ENCODE measurements at regions not wholly inside any gene's neighbourhood (a gene's known extent, or its start where the extent isn't known, plus 50 kb on each side); places are given as distances from the start of the nearest gene placed in this dataset.

DNA sequence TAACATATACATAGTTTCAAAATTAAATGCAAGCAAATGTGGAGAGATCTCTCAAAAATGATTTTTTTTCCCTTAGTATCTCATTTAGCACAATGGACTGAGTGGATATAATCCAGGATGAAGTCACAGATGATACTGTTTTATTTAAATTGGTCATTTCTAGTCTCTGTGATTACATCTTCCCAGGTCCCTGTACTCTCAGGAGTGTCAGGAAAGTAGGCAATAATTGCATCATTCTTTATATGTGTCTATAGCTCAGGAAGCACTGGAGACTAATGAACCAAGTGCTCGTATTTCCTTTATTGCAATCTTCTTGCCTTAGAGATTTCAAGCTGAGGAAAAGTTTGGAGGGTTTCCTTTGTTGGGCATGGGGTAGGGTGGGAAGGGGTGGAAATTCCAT lies 309.4 kb upstream of the THRB start:
- Histone ChIP-seq H2BK15ac (ENCODE audit: low read length) (no peak overlapping the region), H2BK120ac (replicated peaks; ENCODE audit: low read depth, low read length) (no peak overlapping the region), H3K4me1 (replicated peaks in 1 of 4; ENCODE audit: control insufficient read depth in 3 of 4, insufficient read depth in 4 of 4, low read length in 3 of 4) (peaks cover 0 to 5% (median 0%) of the 10 kb centered on the region in 4 experiments; a peak in 2 of 7 replicates), H3K36me3 (ENCODE audit: control insufficient read depth in 2 of 4, insufficient read depth in 4 of 4, low read length in 3 of 4) (no peaks in the 10 kb centered on the region), H4K8ac (ENCODE audit: extremely low read depth, insufficient read depth, low read length) (no peak overlapping the region), H4K5ac (ENCODE audit: insufficient read length, low read depth, low read length) (no peak overlapping the region), H3K9ac (replicated peaks in 1 of 4; ENCODE audit: extremely low read depth in 1 of 4, low read depth in 3 of 4, low read length in 3 of 4) (no peak overlapping the region), H3K79me2 (ENCODE audit: control insufficient read depth in 1 of 2, insufficient read depth in 2 of 2, low read length in 2 of 2) (no peaks in the 10 kb centered on the region), H3K18ac (ENCODE audit: extremely low read depth, low read length) (no peak overlapping the region), H4K20me1 (replicated peaks in 1 of 2; ENCODE audit: control insufficient read depth in 1 of 2, insufficient read depth in 2 of 2, low read length in 2 of 2) (no peaks in the 10 kb centered on the region), H2AK5ac (ENCODE audit: low read depth, low read length) (no peak overlapping the region), H3K14ac (ENCODE audit: insufficient read length) (no peak overlapping the region), H2BK20ac (ENCODE audit: low read length) (no peak overlapping the region), H2BK5ac (ENCODE audit: low read depth, low read length) (no peak overlapping the region), H3K27me3 (replicated peaks in 1 of 4; ENCODE audit: control insufficient read depth in 3 of 4, extremely low read depth in 1 of 4, insufficient read depth in 3 of 4, low read length in 3 of 4) (no peaks in the 10 kb centered on the region), H2AFZ (ENCODE audit: low read length) (no peak overlapping the region), H4K91ac (replicated peaks; ENCODE audit: insufficient read length, low read length) (no peak overlapping the region), H3K79me1 (ENCODE audit: low read depth, low read length) (no peaks in the 10 kb centered on the region), H3K4me3 (ENCODE audit: extremely low read depth in 1 of 4, insufficient read depth in 2 of 4, low read depth in 3 of 4, low read length in 4 of 4) (no peak overlapping the region), H3K9me3 (ENCODE audit: insufficient read depth in 2 of 2, low read depth in 1 of 2, low read length in 1 of 2) (no peaks in the 10 kb centered on the region), H3K4me2 (ENCODE audit: insufficient read depth in 1 of 2, low read depth in 2 of 2, low read length in 2 of 2) (no peak overlapping the region), H3K23me2 (ENCODE audit: low read depth, low read length) (no peaks in the 10 kb centered on the region), H3K27ac (ENCODE audit: low read depth, low read length) (no peak overlapping the region), H3K23ac (ENCODE audit: insufficient read length) (no peak overlapping the region), H3K56ac (replicated peaks; ENCODE audit: insufficient read length, low read depth, low read length) (no peak overlapping the region), H3K4ac (replicated peaks; ENCODE audit: insufficient read length, low read depth, low read length) (no peak overlapping the region), H2BK12ac (ENCODE audit: low read depth, low read length) (no peak overlapping the region)
- 93% methylated on average over 1 of the region's 1 CpG; no CpG with 5 or more reads in 1 of the 2 experiments for WGBS, 2 experiments (ENCODE audit: extremely low coverage in 1 of 2, insufficient coverage in 1 of 2, insufficient read length in 1 of 2, insufficient replicate concordance in 2 of 2, low coverage in 1 of 2, low lambda C conversion rate in 2 of 2, missing lambda C conversion rate in 1 of 2)
- FAIRE-seq, result no peak
- TF ChIP-seq SIRT6 (IDR thresholded peaks at IDR 0.05; ENCODE audit: low read length) (no peak), TAF1 (IDR thresholded peaks at IDR 0.05; ENCODE audit: low read depth, low read length) (no peak), SP4 (IDR thresholded peaks at IDR 0.05; ENCODE audit: low read length) (no peak), ASH2L (IDR thresholded peaks at IDR 0.05; ENCODE audit: low read length) (no peak), JUND (IDR thresholded peaks at IDR 0.05; ENCODE audit: low read length) (no peak), ATF2 (IDR thresholded peaks at IDR 0.05; ENCODE audit: low read length) (no peak), HDAC6 (IDR thresholded peaks at IDR 0.05; ENCODE audit: low read depth, low read length) (no peak)
- no peak for DNase-seq (ENCODE audit: low read depth in 1 of 2, low spot score in 2 of 2)
- POLR2A ChIA-PET (ENCODE audit: partially characterized antibody), result no interaction called here
- CTCF ChIA-PET (ENCODE audit: partially characterized antibody), result interaction anchor here (0.5 to 1.1 kb wide), 2 partner anchors 23 to 415 kb away, joined by 3 read pairs; no protein-coding TSS in a partner anchor

Measured in H1 (cell line).